Globus pallidus (tissue), 1 donor: ENCODE measurements at regions not wholly inside any gene's neighbourhood (a gene's known extent, or its start where the extent isn't known, plus 50 kb on each side); places are given as distances from the start of the nearest gene placed in this dataset.

Source experiments
- DNase-seq: peaks from one replicate; pipeline ENCODE4 v3.0.0-alpha.2; 2015; ENCODE audit warnings: low spot score

DNA sequence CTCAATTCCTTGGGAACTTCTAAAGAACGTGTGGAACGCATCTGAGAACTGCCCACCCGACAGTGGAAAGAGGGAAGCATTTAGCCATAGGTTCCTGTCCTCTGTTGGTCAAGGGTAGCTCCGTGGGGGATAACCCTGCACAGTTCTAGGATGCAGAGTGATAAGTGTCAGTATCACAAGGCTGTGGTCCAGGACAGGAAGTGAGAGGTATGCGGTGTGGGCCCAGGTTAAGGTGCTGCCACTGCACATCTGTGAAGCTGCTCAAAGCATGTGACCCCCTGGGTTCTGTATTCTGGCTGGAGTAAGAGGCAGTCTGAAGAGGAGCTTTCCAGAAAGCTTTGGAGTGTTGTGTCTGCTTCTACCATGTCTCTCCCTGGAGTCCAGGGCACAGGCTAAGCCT, 51.7 kb upstream of the HES1 start:
- no peak for DNase-seq
